ENCODE measurements at regions not wholly inside any gene's neighbourhood (a gene's known extent, or its start where the extent isn't known, plus 50 kb on each side); places are given as distances from the start of the nearest gene placed in this dataset.

- TF ChIP-seq, protein P1, sequence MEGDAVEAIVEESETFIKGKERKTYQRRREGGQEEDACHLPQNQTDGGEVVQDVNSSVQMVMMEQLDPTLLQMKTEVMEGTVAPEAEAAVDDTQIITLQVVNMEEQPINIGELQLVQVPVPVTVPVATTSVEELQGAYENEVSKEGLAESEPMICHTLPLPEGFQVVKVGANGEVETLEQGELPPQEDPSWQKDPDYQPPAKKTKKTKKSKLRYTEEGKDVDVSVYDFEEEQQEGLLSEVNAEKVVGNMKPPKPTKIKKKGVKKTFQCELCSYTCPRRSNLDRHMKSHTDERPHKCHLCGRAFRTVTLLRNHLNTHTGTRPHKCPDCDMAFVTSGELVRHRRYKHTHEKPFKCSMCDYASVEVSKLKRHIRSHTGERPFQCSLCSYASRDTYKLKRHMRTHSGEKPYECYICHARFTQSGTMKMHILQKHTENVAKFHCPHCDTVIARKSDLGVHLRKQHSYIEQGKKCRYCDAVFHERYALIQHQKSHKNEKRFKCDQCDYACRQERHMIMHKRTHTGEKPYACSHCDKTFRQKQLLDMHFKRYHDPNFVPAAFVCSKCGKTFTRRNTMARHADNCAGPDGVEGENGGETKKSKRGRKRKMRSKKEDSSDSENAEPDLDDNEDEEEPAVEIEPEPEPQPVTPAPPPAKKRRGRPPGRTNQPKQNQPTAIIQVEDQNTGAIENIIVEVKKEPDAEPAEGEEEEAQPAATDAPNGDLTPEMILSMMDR (conservative IDR thresholded peaks at IDR 0.05; ENCODE audit: low read depth, low read length): no peak
- no peak for TF ChIP-seq EZH2 (IDR thresholded peaks at IDR 0.05; ENCODE audit: low read length, unreplicated experiment)
- no peak for TF ChIP-seq EZH2phosphoT487 (IDR thresholded peaks at IDR 0.05; ENCODE audit: borderline replicate concordance, low read length)
Measured at GRCh38 chr7:370775-371118, 80.8 kb downstream of the FOXL3 start.
